Left ventricle myocardium inferior (tissue), 1 donor: ENCODE measurements at regions not wholly inside any gene's neighbourhood (a gene's known extent, or its start where the extent isn't known, plus 50 kb on each side); places are given as distances from the start of the nearest gene placed in this dataset.

ENCODE experiments used
- DNase-seq: peaks from one replicate; pipeline ENCODE4 v3.0.0-alpha.2; 2020
- H3K27ac ChIP-seq: fragments of 200-600 bp; replicated peaks from 2 replicates; pipeline ENCODE4 v1.8.0; 2021
- H3K27me3 ChIP-seq: fragments of 200-600 bp; 2 replicates; pipeline ENCODE4 v1.8.0; 2021; ENCODE audit warnings: low read depth
- H3K36me3 ChIP-seq: fragments of 200-600 bp; 2 replicates; pipeline ENCODE4 v1.8.0; 2021
- H3K4me1 ChIP-seq: fragments of 200-600 bp; 2 replicates; pipeline ENCODE4 v1.8.0; 2021
- H3K4me3 ChIP-seq: fragments of 200-600 bp; 2 replicates; pipeline ENCODE4 v1.8.0; 2021; ENCODE audit warnings: mild to moderate bottlenecking, moderate library complexity
- H3K9me3 ChIP-seq: fragments of 200-600 bp; replicated peaks from 2 replicates; pipeline ENCODE4 v1.8.0; 2021
- intact Hi-C: fragments of 100-400 bp; cut with micrococcal nuclease; formaldehyde crosslinking; loops from one replicate; pipeline ENCODE4 v1.11.0; 2022
- TF ChIP-seq, protein P1 (sequence below): fragments of 200-600 bp; IDR thresholded peaks from 2 replicates; pipeline ENCODE4 v1.8.0; 2021; ENCODE audit warnings: antibody characterized with exemption, mild to moderate bottlenecking, borderline replicate concordance
- donor health status: DM: no; HTN: yes; CAD: no; lungs with severe emphysema.

DNA sequence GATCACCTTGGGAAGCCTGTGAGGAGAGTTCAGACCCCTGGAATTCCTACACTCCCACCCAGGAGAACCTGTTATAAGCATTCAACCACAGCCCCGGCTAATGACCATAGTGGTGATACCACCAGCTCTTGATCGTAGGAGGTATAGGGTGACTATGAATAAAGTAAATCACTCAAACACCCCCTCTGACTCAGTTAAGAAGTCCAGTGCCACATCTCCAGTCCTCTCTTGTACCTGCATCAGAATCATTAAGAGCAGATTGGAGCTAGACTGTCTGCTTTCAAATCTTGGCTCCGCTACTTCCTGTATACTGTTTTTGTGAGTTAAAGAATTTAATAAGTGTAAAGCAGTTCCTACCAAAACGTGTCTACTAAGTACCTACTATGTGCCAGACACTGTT, 565.1 kb upstream of the DIPK2B start:
- Histone ChIP-seq H3K36me3 (no peaks in the 10 kb centered on the region), H3K27me3 (no peaks in the 10 kb centered on the region), H3K4me1 (no peaks in the 10 kb centered on the region), H3K27ac (no peak overlapping the region), H3K4me3 (no peak overlapping the region), H3K9me3 (no peaks in the 10 kb centered on the region)
- no peak for DNase-seq
- TF ChIP-seq, protein P1, sequence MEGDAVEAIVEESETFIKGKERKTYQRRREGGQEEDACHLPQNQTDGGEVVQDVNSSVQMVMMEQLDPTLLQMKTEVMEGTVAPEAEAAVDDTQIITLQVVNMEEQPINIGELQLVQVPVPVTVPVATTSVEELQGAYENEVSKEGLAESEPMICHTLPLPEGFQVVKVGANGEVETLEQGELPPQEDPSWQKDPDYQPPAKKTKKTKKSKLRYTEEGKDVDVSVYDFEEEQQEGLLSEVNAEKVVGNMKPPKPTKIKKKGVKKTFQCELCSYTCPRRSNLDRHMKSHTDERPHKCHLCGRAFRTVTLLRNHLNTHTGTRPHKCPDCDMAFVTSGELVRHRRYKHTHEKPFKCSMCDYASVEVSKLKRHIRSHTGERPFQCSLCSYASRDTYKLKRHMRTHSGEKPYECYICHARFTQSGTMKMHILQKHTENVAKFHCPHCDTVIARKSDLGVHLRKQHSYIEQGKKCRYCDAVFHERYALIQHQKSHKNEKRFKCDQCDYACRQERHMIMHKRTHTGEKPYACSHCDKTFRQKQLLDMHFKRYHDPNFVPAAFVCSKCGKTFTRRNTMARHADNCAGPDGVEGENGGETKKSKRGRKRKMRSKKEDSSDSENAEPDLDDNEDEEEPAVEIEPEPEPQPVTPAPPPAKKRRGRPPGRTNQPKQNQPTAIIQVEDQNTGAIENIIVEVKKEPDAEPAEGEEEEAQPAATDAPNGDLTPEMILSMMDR, result no peak
- intact Hi-C loops, result no loop called here

DNA sequence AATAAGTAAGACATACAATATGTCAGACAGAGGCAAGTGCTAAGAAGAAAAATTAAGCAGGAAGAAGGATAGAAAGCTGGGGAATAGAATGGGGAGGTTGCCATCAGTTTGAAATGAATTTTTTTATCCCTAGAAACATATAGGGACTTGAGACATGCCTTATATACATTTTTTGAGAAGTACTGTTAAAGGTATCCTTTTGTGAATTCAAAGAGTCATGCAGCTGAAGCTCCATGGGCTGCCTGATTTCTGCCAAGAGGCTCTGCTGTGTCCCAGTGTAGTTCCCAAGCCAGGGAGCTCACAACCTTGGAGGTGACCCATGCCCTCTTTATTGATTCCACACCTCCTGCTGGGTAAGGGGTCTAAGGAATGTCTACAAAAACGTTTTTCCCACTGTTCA, 564.6 kb upstream of the DIPK2B start:
- Histone ChIP-seq H3K9me3 (no peaks in the 10 kb centered on the region), H3K27ac (no peak overlapping the region), H3K27me3 (no peaks in the 10 kb centered on the region), H3K4me3 (no peak overlapping the region), H3K4me1 (no peaks in the 10 kb centered on the region), H3K36me3 (no peaks in the 10 kb centered on the region)
- TF ChIP-seq, protein P1, result no peak
- DNase-seq, result no peak
- intact Hi-C loops, result no loop called here

DNA sequence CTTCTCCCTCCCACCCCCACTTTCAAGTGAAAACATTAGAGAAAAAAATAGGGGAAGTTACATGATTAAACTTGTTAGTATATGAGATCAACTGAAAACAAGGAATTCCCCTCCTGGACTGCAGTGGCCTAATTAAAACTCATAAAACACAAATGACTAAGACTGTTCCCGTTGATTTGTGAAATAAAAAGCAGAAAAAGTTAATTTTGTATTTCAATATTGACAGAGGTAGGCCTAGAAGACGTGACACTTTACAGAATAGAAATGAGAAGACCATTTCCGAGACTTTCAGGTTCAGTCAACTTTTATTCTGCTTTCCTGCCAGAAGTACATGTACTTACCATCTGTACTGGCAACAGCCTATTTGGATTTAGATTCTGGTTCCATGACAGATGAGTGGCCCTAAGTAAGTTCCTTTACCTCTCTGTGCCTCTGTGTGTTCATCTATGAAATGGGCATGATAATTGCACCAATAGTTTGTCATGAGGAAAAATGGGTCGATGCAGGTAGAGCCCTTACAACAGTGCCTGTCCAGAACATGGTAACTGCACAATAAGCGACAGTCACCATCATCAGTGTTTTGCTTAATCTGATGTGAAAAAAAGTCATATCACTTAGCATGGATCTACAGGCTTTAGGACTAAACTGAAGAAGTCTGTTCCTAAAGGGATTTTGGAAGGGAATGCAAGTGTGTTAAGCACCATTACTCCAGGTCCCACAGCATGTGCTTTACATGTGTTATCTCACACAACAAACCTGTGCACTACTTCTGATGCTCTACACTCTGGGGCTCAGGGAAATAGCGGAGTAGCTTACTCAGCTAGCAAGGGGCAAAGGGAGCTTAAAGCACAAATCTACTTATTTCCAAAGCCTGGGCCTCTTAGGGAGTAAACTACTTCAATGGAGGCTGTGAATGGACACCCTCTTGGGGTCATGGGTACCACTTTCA, 562.3 kb upstream of the DIPK2B start:
- no peak overlapping the region for H3K27ac ChIP-seq
- H3K4me3 ChIP-seq, result no peak overlapping the region
- intact Hi-C loops, result no loop called here

DNA sequence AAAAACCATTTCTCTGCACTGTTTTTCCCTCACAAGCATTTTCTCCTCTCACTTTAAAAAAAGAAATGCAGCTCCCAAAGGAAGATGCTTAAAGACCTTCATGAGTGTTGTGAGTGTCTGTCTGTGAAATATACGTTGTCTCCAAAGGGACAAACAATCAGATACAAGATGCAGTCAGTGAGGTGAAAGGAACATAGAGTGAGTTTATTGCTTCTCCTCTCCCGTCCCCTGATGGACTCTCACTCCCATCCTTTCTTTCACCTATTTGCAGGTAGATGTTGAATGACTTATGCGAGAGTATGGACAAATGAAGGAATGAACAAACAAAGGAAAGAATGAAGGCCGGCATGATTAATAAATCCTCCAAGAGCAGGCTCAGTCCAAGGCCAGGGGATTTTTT, 561.2 kb upstream of the DIPK2B start:
- Histone ChIP-seq H3K4me1 (no peaks in the 10 kb centered on the region), H3K4me3 (no peak overlapping the region), H3K36me3 (no peaks in the 10 kb centered on the region), H3K27ac (no peak overlapping the region), H3K9me3 (no peaks in the 10 kb centered on the region), H3K27me3 (no peaks in the 10 kb centered on the region)
- DNase-seq, result no peak
- intact Hi-C loops, result no loop called here
- TF ChIP-seq, protein P1, result no peak

More for the DNA sequence above, 562.3 kb upstream of the DIPK2B start:
- DNase-seq, result no peak
- no peaks in the 10 kb centered on the region for H3K36me3 ChIP-seq
- TF ChIP-seq, protein P1, result no peak
- H3K4me1 ChIP-seq, result no peaks in the 10 kb centered on the region
- no peaks in the 10 kb centered on the region for H3K9me3 ChIP-seq
- no peaks in the 10 kb centered on the region for H3K27me3 ChIP-seq

DNA sequence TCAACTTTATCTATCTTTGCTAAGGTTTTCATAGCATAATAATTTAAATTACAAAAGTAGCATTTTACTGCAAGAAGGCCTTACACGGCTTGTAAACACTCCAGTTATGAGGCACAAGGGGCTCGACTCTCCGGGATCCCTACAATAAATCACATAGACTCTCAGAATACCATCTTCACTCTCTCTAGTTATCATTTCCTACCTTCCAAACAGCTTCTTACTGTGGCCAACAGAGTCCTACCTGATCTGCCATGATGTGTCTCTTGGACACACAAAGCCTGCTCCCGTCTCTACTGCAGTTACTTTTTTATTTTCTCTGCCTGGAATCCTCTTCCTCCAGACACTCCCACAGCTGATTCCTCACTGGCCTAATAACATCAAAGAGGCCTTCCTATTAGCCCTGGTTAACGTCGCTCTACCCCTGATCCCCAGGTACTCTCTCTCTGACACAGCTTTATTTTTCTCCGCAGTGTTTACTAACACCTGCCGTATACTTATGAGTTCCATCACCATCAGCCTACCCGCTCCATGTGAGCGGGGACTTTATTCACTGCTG, 559.6 kb upstream of the DIPK2B start:
- no peak overlapping the region for H3K27ac ChIP-seq
- no peaks in the 10 kb centered on the region for H3K4me1 ChIP-seq

More for the DNA sequence above, 559.6 kb upstream of the DIPK2B start:
- Histone ChIP-seq H3K27me3 (no peaks in the 10 kb centered on the region), H3K9me3 (no peaks in the 10 kb centered on the region), H3K36me3 (no peaks in the 10 kb centered on the region), H3K4me3 (no peak overlapping the region)
- TF ChIP-seq, protein P1, result no peak
- intact Hi-C loops, result no loop called here
- no peak for DNase-seq
